ENCODE measurements at regions not wholly inside any gene's neighbourhood (a gene's known extent, or its start where the extent isn't known, plus 50 kb on each side); places are given as distances from the start of the nearest gene placed in this dataset.
"Not testable (repeated sequence)": the region's sequence is repeated elsewhere in the genome, so short reads cannot be mapped to it uniquely, and the experiment has no call there.

DNA sequence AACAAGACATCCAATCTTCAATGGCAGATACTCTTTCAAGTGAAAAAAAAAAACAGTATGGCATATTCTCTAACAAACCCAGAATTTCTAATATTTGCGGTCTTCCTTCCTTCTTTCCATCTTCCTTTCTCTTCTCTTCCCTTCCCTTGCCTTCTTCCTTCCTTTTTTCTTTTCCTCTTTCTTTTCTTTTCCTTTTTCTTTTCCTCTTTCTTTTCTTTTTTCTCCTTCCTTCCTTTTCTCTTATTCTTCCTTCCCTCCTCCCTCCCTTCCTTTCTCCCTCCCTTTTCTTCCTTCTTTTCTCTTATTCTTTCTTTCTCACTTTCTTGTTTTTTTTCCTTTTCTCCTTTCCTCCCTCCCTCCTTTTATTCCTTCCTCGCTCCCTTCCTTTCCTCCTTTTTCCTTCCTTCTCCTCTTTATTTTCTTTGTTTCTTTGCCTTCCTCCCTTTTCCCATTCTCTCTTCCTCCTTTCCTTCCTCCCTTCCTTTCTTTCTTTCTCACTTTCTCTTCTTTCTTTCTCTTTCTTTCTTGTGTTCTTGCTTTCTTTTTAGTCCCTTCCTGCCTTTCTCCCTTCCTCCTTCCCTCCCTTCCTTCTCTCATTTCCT, 209.0 kb downstream of the ZNF92 start:
- H3K9me3 Mint-ChIP-seq = not testable (repeated sequence)
- H3K27me3 Mint-ChIP-seq (ENCODE audit: low read depth) = peaks cover 30% of the 10 kb centered on the region

DNA sequence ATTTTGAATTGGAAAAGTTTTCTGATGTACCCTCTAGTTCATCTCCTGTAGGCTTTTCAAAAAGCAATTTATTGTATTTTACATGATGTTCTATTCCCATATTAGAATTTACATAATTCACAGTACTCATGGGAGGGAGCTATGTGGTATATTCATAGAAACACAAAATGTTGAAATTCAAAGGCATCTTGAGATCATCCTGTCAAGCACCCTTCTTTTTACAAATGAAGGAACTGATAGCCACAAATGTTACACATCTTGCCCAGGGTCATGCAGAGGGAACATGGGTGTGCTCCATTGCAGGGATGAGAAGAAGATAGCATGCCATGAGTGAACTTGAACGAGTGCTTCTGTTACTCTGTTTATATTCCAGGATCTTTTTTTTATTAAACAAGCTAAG, 228.8 kb downstream of the ZNF92 start:
- not testable (repeated sequence) for H3K4me3 Mint-ChIP-seq; H3K9me3 Mint-ChIP-seq; DNase-seq (ENCODE audit: low read depth, low spot score); H3K36me3 Mint-ChIP-seq (ENCODE audit: low read depth); H3K27ac Mint-ChIP-seq (ENCODE audit: unreplicated experiment); H3K4me1 Mint-ChIP-seq
- H3K27me3 Mint-ChIP-seq (ENCODE audit: low read depth) = peaks cover 92% of the 10 kb centered on the region

More for the DNA sequence above, 209.0 kb downstream of the ZNF92 start:
- not testable (repeated sequence) for H3K4me3 Mint-ChIP-seq; H3K36me3 Mint-ChIP-seq (ENCODE audit: low read depth); H3K27ac Mint-ChIP-seq (ENCODE audit: unreplicated experiment); DNase-seq (ENCODE audit: low read depth, low spot score); H3K4me1 Mint-ChIP-seq

- Mint-ChIP-seq H3K27ac (ENCODE audit: unreplicated experiment) (no peak overlapping the region), H3K36me3 (ENCODE audit: low read depth) (no peaks in the 10 kb centered on the region), H3K9me3 (no peaks in the 10 kb centered on the region), H3K27me3 (ENCODE audit: low read depth) (peaks cover 86% of the 10 kb centered on the region), H3K4me3 (no peak overlapping the region), H3K4me1 (peaks cover 3% of the 10 kb centered on the region)
- DNase-seq (ENCODE audit: low read depth, low spot score) = no peak
- no peak for TF ChIP-seq CTCF (conservative IDR thresholded peaks at IDR 0.05)
These were observed 235.5 kb downstream of the ZNF92 start for GRCh38 chr7:65609131-65609530.

- H3K27me3 Mint-ChIP-seq (ENCODE audit: low read depth) = peaks cover 87% of the 10 kb centered on the region
- not testable (repeated sequence) for H3K36me3 Mint-ChIP-seq (ENCODE audit: low read depth); H3K4me3 Mint-ChIP-seq; H3K27ac Mint-ChIP-seq (ENCODE audit: unreplicated experiment); DNase-seq (ENCODE audit: low read depth, low spot score); H3K9me3 Mint-ChIP-seq; H3K4me1 Mint-ChIP-seq
These were observed 240.1 kb downstream of the ZNF92 start for GRCh38 chr7:65613644-65614289.

- not testable (repeated sequence) for H3K27ac Mint-ChIP-seq (ENCODE audit: unreplicated experiment); H3K36me3 Mint-ChIP-seq (ENCODE audit: low read depth); DNase-seq (ENCODE audit: low read depth, low spot score); H3K4me3 Mint-ChIP-seq; H3K4me1 Mint-ChIP-seq; H3K9me3 Mint-ChIP-seq
- peaks cover 78% of the 10 kb centered on the region for H3K27me3 Mint-ChIP-seq (ENCODE audit: low read depth)
These were observed 242.5 kb downstream of the ZNF92 start for GRCh38 chr7:65616111-65616510.

DNA sequence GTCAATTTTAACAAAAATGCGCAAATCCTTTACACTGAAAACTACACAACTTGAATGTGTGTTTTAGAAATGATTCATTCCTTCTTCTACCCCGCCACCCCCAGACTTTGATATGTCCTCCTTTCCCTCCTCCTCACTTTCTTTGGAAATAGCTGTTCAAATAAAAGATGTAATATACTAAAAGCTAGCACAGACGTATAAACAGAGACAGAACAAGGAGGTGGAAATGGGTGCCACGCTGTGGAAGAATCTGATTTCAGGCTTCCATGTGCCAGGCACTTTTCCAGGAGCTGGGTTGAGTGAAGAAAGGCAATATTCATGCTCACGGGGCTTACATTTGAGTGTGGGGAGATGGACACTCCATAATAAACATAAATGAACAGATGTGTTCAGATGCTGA, 246.6 kb downstream of the ZNF92 start:
- not testable (repeated sequence) for H3K9me3 Mint-ChIP-seq; H3K36me3 Mint-ChIP-seq (ENCODE audit: low read depth); DNase-seq (ENCODE audit: low read depth, low spot score); H3K27ac Mint-ChIP-seq (ENCODE audit: unreplicated experiment); H3K4me1 Mint-ChIP-seq; H3K4me3 Mint-ChIP-seq
- peaks cover 63% of the 10 kb centered on the region for H3K27me3 Mint-ChIP-seq (ENCODE audit: low read depth)

- not testable (repeated sequence) for H3K36me3 Mint-ChIP-seq (ENCODE audit: low read depth); H3K27ac Mint-ChIP-seq (ENCODE audit: unreplicated experiment); H3K9me3 Mint-ChIP-seq; H3K4me3 Mint-ChIP-seq; H3K4me1 Mint-ChIP-seq
- DNase-seq (ENCODE audit: low read depth, low spot score) = peak; percentile 53
- H3K27me3 Mint-ChIP-seq (ENCODE audit: low read depth) = peaks cover 62% of the 10 kb centered on the region
- TF ChIP-seq CTCF (conservative IDR thresholded peaks at IDR 0.05) = peak; percentile 75
These were observed 248.0 kb downstream of the ZNF92 start for GRCh38 chr7:65621580-65622201.

GRCh38 chr7:65631236-65631635, 241.6 kb upstream of the VKORC1L1 start:
- H3K9me3 Mint-ChIP-seq; H3K4me1 Mint-ChIP-seq; H3K36me3 Mint-ChIP-seq (ENCODE audit: low read depth); DNase-seq (ENCODE audit: low read depth, low spot score); H3K27ac Mint-ChIP-seq (ENCODE audit: unreplicated experiment); H3K4me3 Mint-ChIP-seq: not testable (repeated sequence)
- peaks cover 18% of the 10 kb centered on the region for H3K27me3 Mint-ChIP-seq (ENCODE audit: low read depth)

GRCh38 chr7:65633587-65634404, 239.1 kb upstream of the VKORC1L1 start:
- H3K4me3 Mint-ChIP-seq; DNase-seq (ENCODE audit: low read depth, low spot score); H3K27me3 Mint-ChIP-seq (ENCODE audit: low read depth); H3K4me1 Mint-ChIP-seq; H3K36me3 Mint-ChIP-seq (ENCODE audit: low read depth); H3K9me3 Mint-ChIP-seq; H3K27ac Mint-ChIP-seq (ENCODE audit: unreplicated experiment): not testable (repeated sequence)

- H3K4me1 Mint-ChIP-seq; H3K9me3 Mint-ChIP-seq; H3K27me3 Mint-ChIP-seq (ENCODE audit: low read depth); H3K4me3 Mint-ChIP-seq; H3K36me3 Mint-ChIP-seq (ENCODE audit: low read depth); DNase-seq (ENCODE audit: low read depth, low spot score); H3K27ac Mint-ChIP-seq (ENCODE audit: unreplicated experiment): not testable (repeated sequence)
These were observed 234.0 kb upstream of the VKORC1L1 start for GRCh38 chr7:65638918-65639317.

GRCh38 chr7:65639717-65640116, 233.2 kb upstream of the VKORC1L1 start:
- not testable (repeated sequence) for H3K4me1 Mint-ChIP-seq; H3K27ac Mint-ChIP-seq (ENCODE audit: unreplicated experiment); H3K4me3 Mint-ChIP-seq; H3K36me3 Mint-ChIP-seq (ENCODE audit: low read depth); H3K9me3 Mint-ChIP-seq; H3K27me3 Mint-ChIP-seq (ENCODE audit: low read depth); DNase-seq (ENCODE audit: low read depth, low spot score)

Data from neural crest cell (in vitro differentiated cells).